Progenitor cell of endocrine pancreas (in vitro differentiated cells): ENCODE measurements at regions not wholly inside any gene's neighbourhood (a gene's known extent, or its start where the extent isn't known, plus 50 kb on each side); places are given as distances from the start of the nearest gene placed in this dataset.

Experiments
- DNase-seq: peaks from one replicate; pipeline ENCODE4 v3.0.0; 2021; ENCODE audit warnings: low spot score; ENCODE audit not compliant: unreplicated experiment
- H3K27ac Mint-ChIP-seq: 2 replicates; pipeline ENCODE4 v1.8.0; 2021; ENCODE audit warnings: mild to moderate bottlenecking, moderate library complexity, mixed read lengths
- H3K27me3 Mint-ChIP-seq: 2 replicates; pipeline ENCODE4 v1.8.0; 2021; ENCODE audit warnings: mixed read lengths
- H3K36me3 Mint-ChIP-seq: 2 replicates; pipeline ENCODE4 v1.8.0; 2022; ENCODE audit warnings: mixed read lengths; ENCODE audit not compliant: insufficient read depth
- H3K4me1 Mint-ChIP-seq: 2 replicates; pipeline ENCODE4 v1.8.0; 2021; ENCODE audit warnings: low read depth, mixed read lengths
- H3K4me3 Mint-ChIP-seq: 2 replicates; pipeline ENCODE4 v1.8.0; 2021; ENCODE audit warnings: low read depth, mild to moderate bottlenecking, moderate library complexity, mixed read lengths
- H3K9me3 Mint-ChIP-seq: 2 replicates; pipeline ENCODE4 v1.8.0; 2021; ENCODE audit warnings: low read depth, mixed read lengths
- TF ChIP-seq, protein P1 (sequence below): fragments of 200-600 bp; sonication (generic); IDR thresholded peaks from one replicate; pipeline ENCODE4 v1.5.0; 2021; ENCODE audit warnings: antibody characterized with exemption, mild to moderate bottlenecking; ENCODE audit not compliant: unreplicated experiment

DNA sequence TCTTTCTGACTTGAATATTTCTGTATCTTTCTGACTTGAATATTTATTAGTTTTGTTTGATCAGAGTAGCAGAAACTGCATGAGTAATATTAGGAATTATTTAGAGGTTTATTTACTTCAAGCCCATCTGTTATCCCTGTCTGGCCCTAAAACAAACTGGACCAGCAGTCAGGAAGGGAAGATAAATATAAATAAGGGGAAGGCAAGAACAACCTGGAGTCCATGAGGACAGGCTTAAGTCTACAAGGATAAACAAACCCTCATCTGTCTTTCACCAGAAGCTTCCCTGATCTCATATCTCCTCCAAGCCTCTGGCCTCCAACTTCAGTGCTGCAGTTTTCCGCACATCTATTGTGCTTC is 524.9 kb downstream of the CENPC start:
- H3K9me3 Mint-ChIP-seq: peaks cover 20% of the 10 kb centered on the region
- DNase-seq: no peak
- TF ChIP-seq, protein P1, sequence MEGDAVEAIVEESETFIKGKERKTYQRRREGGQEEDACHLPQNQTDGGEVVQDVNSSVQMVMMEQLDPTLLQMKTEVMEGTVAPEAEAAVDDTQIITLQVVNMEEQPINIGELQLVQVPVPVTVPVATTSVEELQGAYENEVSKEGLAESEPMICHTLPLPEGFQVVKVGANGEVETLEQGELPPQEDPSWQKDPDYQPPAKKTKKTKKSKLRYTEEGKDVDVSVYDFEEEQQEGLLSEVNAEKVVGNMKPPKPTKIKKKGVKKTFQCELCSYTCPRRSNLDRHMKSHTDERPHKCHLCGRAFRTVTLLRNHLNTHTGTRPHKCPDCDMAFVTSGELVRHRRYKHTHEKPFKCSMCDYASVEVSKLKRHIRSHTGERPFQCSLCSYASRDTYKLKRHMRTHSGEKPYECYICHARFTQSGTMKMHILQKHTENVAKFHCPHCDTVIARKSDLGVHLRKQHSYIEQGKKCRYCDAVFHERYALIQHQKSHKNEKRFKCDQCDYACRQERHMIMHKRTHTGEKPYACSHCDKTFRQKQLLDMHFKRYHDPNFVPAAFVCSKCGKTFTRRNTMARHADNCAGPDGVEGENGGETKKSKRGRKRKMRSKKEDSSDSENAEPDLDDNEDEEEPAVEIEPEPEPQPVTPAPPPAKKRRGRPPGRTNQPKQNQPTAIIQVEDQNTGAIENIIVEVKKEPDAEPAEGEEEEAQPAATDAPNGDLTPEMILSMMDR: no peak
- no peaks in the 10 kb centered on the region for H3K27me3 Mint-ChIP-seq
- H3K4me1 Mint-ChIP-seq: peaks cover 6% of the 10 kb centered on the region
- no peak overlapping the region for H3K27ac Mint-ChIP-seq
- no peak overlapping the region for H3K4me3 Mint-ChIP-seq
- H3K36me3 Mint-ChIP-seq: no peaks in the 10 kb centered on the region

DNA sequence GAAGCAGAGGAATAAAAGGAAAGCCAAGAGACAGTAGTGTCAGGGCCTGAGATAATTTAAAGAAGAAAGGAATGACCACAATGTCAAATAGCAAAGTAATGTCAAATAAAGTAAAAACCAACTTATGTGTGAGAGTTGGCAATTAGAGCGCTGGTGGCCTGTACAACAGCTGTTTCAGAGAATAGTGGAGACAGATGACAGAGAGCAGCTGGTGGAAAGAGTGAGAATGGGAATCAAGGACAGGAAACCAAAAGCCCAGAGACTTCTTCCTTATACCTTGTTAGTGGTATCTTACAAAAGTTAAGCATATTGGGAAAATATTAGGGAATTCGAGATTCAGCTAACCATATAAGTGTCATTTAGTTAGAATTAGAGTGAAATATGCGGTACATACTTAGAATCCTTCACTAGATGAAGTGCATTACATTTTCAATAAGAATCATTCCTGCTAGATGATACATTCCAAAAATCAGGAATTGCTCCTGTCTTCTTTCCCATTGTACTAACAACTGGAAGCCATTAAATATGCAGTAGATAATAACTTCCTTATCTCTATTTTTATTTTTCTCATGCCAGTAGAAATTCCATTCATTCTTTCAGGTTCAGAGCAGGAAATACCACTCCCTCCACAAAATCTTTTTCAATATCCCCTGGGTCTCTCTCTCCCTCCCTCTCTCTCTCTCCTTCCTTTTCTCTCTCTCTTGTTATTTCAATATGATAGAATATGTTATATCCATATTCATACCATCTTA is 525.4 kb downstream of the CENPC start:
- Mint-ChIP-seq H3K4me1 (peaks cover 4% of the 10 kb centered on the region), H3K9me3 (peaks cover 22% of the 10 kb centered on the region), H3K27me3 (no peaks in the 10 kb centered on the region), H3K4me3 (no peak overlapping the region), H3K36me3 (peaks cover under 1% of the 10 kb centered on the region), H3K27ac (peak overlapping the region; percentile 62)
- DNase-seq: no peak
- TF ChIP-seq, protein P1: no peak

DNA sequence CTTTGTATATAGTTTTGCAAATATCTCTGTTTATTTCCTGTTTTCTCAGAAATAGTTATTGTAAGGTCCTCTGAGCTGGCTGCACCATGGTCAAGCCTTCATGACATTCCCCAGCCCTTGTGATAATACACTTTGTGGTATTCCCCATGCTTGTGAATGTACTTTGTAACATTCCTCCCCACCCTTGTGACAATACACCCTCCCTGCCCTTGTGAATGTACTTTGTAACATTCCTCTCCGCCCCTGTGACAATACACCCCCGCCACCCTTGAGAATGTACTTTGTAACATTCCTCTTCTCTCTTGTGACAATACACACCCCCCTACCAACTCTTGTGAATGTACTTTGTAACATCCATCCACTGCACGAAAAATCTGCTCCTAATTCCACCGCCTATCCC is 530.7 kb downstream of the CENPC start:
- H3K27ac Mint-ChIP-seq: no peak overlapping the region
- H3K27me3 Mint-ChIP-seq: no peaks in the 10 kb centered on the region
- peaks cover 31% of the 10 kb centered on the region for H3K9me3 Mint-ChIP-seq
- DNase-seq: no peak
- H3K36me3 Mint-ChIP-seq: peaks cover 2% of the 10 kb centered on the region
- no peak overlapping the region for H3K4me3 Mint-ChIP-seq
- H3K4me1 Mint-ChIP-seq: peaks cover 2% of the 10 kb centered on the region
- TF ChIP-seq, protein P1: no peak

DNA sequence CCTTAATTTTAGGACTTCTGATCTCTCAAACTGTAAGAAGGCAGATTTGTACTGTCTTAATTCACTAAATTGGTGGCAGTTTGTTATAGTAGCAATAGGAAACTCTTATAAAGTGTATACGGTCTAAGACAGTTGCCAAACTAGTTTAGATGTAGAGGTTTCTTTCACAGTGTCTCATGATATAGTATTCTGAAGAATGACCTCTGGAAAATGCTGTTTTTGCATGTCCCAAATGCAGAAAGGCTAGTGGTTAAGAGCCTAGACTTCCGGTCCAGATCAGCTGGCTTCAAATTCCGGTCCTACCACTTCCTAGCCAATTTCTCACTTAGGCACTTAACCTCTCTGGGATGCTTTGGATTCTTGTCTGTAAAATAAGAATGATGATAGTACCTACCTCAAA is 538.5 kb downstream of the CENPC start:
- TF ChIP-seq, protein P1: no peak
- Mint-ChIP-seq H3K9me3 (peaks cover 17% of the 10 kb centered on the region), H3K4me3 (no peak overlapping the region), H3K27ac (no peak overlapping the region), H3K27me3 (no peaks in the 10 kb centered on the region), H3K4me1 (no peaks in the 10 kb centered on the region), H3K36me3 (no peaks in the 10 kb centered on the region)
- DNase-seq: no peak

DNA sequence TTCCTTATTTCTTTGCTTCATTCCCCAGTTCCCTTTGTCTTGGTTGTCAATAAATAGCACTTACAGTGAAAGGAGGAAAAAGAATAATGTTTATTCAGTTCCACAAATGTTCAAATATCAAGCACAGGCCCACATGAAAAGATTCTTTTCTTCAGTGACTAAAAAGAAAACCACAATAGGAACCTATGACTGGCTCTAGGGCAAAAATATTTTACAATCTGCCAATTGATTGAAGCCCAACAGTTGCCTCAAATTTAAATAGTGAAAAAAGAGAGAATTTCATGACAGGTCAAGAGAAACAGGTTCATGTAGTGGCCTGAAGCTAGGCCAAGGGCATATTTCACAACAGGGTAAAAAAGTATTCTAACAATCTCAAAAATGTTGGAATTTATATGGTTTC is 553.8 kb downstream of the CENPC start:
- no peak overlapping the region for H3K4me3 Mint-ChIP-seq
- peaks cover 13% of the 10 kb centered on the region for H3K9me3 Mint-ChIP-seq
- H3K4me1 Mint-ChIP-seq: no peaks in the 10 kb centered on the region
- TF ChIP-seq, protein P1: no peak
- no peak for DNase-seq
- no peaks in the 10 kb centered on the region for H3K36me3 Mint-ChIP-seq
- H3K27ac Mint-ChIP-seq: no peak overlapping the region
- H3K27me3 Mint-ChIP-seq: no peaks in the 10 kb centered on the region
